HPDE6-E6E7 (cell line): ENCODE measurements at regions not wholly inside any gene's neighbourhood (a gene's known extent, or its start where the extent isn't known, plus 50 kb on each side); places are given as distances from the start of the nearest gene placed in this dataset.
"Not testable (repeated sequence)": the region's sequence is repeated elsewhere in the genome, so short reads cannot be mapped to it uniquely, and the experiment has no call there.

Experiments
- DNase-seq: peaks from one replicate; pipeline ENCODE4 v3.0.0; 2011; ENCODE audit warnings: missing footprints; ENCODE audit errors: extremely low spot score

- DNase-seq, result no peak
Observed at GRCh38 chr10:33704214-33704830, 369.9 kb upstream of the NRP1 start.

GRCh38 chr10:33703501-33704213 lies 369.2 kb upstream of the NRP1 start:
- no peak for DNase-seq

GRCh38 chr10:33698033-33698432 lies 363.6 kb upstream of the NRP1 start:
- DNase-seq, result no peak

- DNase-seq, result no peak
Observed at GRCh38 chr10:33697016-33697415, 362.5 kb upstream of the NRP1 start.

GRCh38 chr10:33695536-33695935 lies 361.1 kb upstream of the NRP1 start:
- DNase-seq, result no peak

- DNase-seq, result not testable (repeated sequence)
Observed at GRCh38 chr10:33690536-33690935, 356.1 kb upstream of the NRP1 start.

GRCh38 chr10:33688506-33688905 lies 354.0 kb upstream of the NRP1 start:
- no peak for DNase-seq

- DNase-seq, result no peak
Observed at GRCh38 chr10:33684211-33684611, 349.7 kb upstream of the NRP1 start.

GRCh38 chr10:33681595-33681994 lies 347.1 kb upstream of the NRP1 start:
- no peak for DNase-seq

GRCh38 chr10:33680036-33680435 lies 345.6 kb upstream of the NRP1 start:
- no peak for DNase-seq

GRCh38 chr10:33676606-33677339 lies 342.3 kb upstream of the NRP1 start:
- DNase-seq, result no peak

GRCh38 chr10:33674986-33675599 lies 340.6 kb upstream of the NRP1 start:
- DNase-seq, result no peak

- no peak for DNase-seq
Observed at GRCh38 chr10:33674491-33674890, 340.0 kb upstream of the NRP1 start.

GRCh38 chr10:33673839-33674415 lies 339.5 kb upstream of the NRP1 start:
- no peak for DNase-seq

- DNase-seq, result no peak
Observed at GRCh38 chr10:33669904-33670303, 335.4 kb upstream of the NRP1 start.

GRCh38 chr10:33666686-33667480 lies 332.4 kb upstream of the NRP1 start:
- DNase-seq, result no peak

GRCh38 chr10:33665501-33665900 lies 331.0 kb upstream of the NRP1 start:
- DNase-seq, result no peak

- no peak for DNase-seq
Observed at GRCh38 chr10:33664070-33664469, 329.6 kb upstream of the NRP1 start.

GRCh38 chr10:33661580-33662336 lies 327.3 kb upstream of the NRP1 start:
- peak; percentile 21 for DNase-seq

- DNase-seq, result no peak
Observed at GRCh38 chr10:33660329-33660728, 325.9 kb upstream of the NRP1 start.

GRCh38 chr10:33657913-33658312 lies 323.4 kb upstream of the NRP1 start:
- DNase-seq, result no peak
